ENCODE measurements at regions not wholly inside any gene's neighbourhood (a gene's known extent, or its start where the extent isn't known, plus 50 kb on each side); places are given as distances from the start of the nearest gene placed in this dataset.

GRCh38 chr17:53924530-53925455 lies 102.1 kb downstream of the KIF2B start:
- DNase-seq = no peak
- H3K27me3 ChIP-seq = no peaks in the 10 kb centered on the region
- TF ChIP-seq EP300 (IDR thresholded peaks at IDR 0.05) (no peak), CTCF (IDR thresholded peaks at IDR 0.05) (no peak)

GRCh38 chr17:53932386-53932785 lies 109.7 kb downstream of the KIF2B start:
- no peaks in the 10 kb centered on the region for H3K36me3 ChIP-seq
- 23 to 38% (median 38%) methylated on average over 2 of the region's 2 CpGs for WGBS, 3 donors
- H3K4me1 ChIP-seq (ENCODE audit: insufficient read depth) = no peaks in the 10 kb centered on the region
- no peaks in the 10 kb centered on the region for H3K9me3 ChIP-seq
- TF ChIP-seq CTCF (IDR thresholded peaks at IDR 0.05) = no peak
- TF ChIP-seq EP300 (IDR thresholded peaks at IDR 0.05) = no peak
- TF ChIP-seq POLR2A (IDR thresholded peaks at IDR 0.05) = no peak
- H3K27ac ChIP-seq = no peak overlapping the region
- H3K4me3 ChIP-seq = no peak overlapping the region
- no peak for DNase-seq
- intact Hi-C loops (cut with DNase I) = no loop called here
- H3K27me3 ChIP-seq = no peaks in the 10 kb centered on the region

More at GRCh38 chr17:53924530-53925455, 102.1 kb downstream of the KIF2B start:
- no peaks in the 10 kb centered on the region for H3K4me1 ChIP-seq (ENCODE audit: insufficient read depth)
- intact Hi-C loops (cut with DNase I) = no loop called here
- H3K9me3 ChIP-seq = no peaks in the 10 kb centered on the region
- H3K36me3 ChIP-seq = no peaks in the 10 kb centered on the region
- WGBS, 3 donors = 15 to 21% (median 20%) methylated on average over 4 of the region's 4 CpGs
- H3K27ac ChIP-seq = no peak overlapping the region
- H3K4me3 ChIP-seq = no peak overlapping the region

DNA sequence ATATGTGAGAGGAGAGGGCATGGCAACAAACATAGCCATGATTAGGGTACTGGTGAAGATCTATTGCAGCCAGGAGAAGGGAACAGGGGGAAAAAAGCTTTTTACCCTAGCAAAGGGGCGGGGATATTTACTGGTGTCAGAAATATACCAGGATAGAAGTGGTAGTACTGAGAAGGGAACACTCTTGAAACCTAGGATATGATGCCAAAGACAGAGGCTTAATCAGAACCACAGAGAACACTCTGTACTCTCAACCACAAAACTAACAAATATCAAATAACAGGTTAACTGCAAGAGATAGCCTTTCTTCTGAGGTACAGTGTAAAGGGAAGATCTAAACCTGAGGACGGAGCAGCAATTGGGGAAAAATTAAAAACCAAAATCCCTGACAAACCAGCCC lies 112.2 kb downstream of the KIF2B start:
- TF ChIP-seq EP300 (IDR thresholded peaks at IDR 0.05) (no peak), CTCF (IDR thresholded peaks at IDR 0.05) (no peak), POLR2A (IDR thresholded peaks at IDR 0.05) (no peak)
- DNase-seq = no peak
- Histone ChIP-seq H3K4me3 (no peak overlapping the region), H3K27ac (no peak overlapping the region), H3K9me3 (no peaks in the 10 kb centered on the region), H3K27me3 (no peaks in the 10 kb centered on the region), H3K36me3 (no peaks in the 10 kb centered on the region), H3K4me1 (ENCODE audit: insufficient read depth) (no peaks in the 10 kb centered on the region)
- 76 to 78% (median 78%) methylated on average over 2 of the region's 2 CpGs for WGBS, 3 donors
- intact Hi-C loops (cut with DNase I) = no loop called here

DNA sequence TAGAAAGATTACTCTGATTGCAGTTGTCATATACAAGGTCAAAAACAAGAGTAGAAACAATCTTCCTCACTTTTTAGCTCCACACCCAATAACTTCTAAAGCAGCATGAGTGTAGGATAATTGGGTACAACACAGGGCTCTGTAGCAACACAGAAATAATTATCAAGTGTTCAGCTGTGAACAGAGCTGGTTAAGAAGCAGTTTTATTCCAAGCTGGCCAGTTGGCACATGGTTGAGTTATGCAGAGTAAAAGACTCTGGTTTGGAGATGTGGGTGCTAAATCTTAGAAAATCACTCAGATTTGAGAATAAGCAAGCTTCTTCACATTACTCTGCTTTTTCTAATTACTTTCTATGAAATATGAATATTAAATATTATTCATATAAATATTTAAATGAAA lies 118.5 kb downstream of the KIF2B start:
- no peaks in the 10 kb centered on the region for H3K4me1 ChIP-seq (ENCODE audit: insufficient read depth)
- H3K36me3 ChIP-seq = no peaks in the 10 kb centered on the region
- DNase-seq = no peak
- TF ChIP-seq EP300 (IDR thresholded peaks at IDR 0.05) = no peak
- no peak for TF ChIP-seq CTCF (IDR thresholded peaks at IDR 0.05)
- TF ChIP-seq POLR2A (IDR thresholded peaks at IDR 0.05) = no peak
- H3K27ac ChIP-seq = no peak overlapping the region
- H3K9me3 ChIP-seq = no peaks in the 10 kb centered on the region
- no peak overlapping the region for H3K4me3 ChIP-seq
- H3K27me3 ChIP-seq = no peaks in the 10 kb centered on the region
- intact Hi-C loops (cut with DNase I) = no loop called here
